ENCODE measurements at regions not wholly inside any gene's neighbourhood (a gene's known extent, or its start where the extent isn't known, plus 50 kb on each side); places are given as distances from the start of the nearest gene placed in this dataset.

GRCh38 chr16:6281274-6281673 is 1051.4 kb upstream of the RBFOX1 start:
- DNase-seq (ENCODE audit: low read depth) = no peak

- DNase-seq (ENCODE audit: low read depth) = no peak
Measured at GRCh38 chr16:6280055-6280454, 1052.6 kb upstream of the RBFOX1 start.

- DNase-seq (ENCODE audit: low read depth) = no peak
Measured at GRCh38 chr16:6279286-6279685, 1053.4 kb upstream of the RBFOX1 start.

- no peak for DNase-seq (ENCODE audit: low read depth)
Measured at GRCh38 chr16:6274351-6274750, 1058.3 kb upstream of the RBFOX1 start.

GRCh38 chr16:6267682-6268081 is 1065.0 kb upstream of the RBFOX1 start:
- no peak for DNase-seq (ENCODE audit: low read depth)

- DNase-seq (ENCODE audit: low read depth) = no peak
Measured at GRCh38 chr16:6266703-6267102, 1065.9 kb upstream of the RBFOX1 start.

GRCh38 chr16:6265968-6266367 is 1066.7 kb upstream of the RBFOX1 start:
- no peak for DNase-seq (ENCODE audit: low read depth)

- DNase-seq (ENCODE audit: low read depth) = no peak
Measured at GRCh38 chr16:6258056-6258455, 1074.6 kb upstream of the RBFOX1 start.

- no peak for DNase-seq (ENCODE audit: low read depth)
Measured at GRCh38 chr16:6252541-6252940, 1080.1 kb upstream of the RBFOX1 start.

- no peak for DNase-seq (ENCODE audit: low read depth)
Measured at GRCh38 chr16:6250511-6250910, 1082.1 kb upstream of the RBFOX1 start.

GRCh38 chr16:6249863-6250262 is 1082.8 kb upstream of the RBFOX1 start:
- no peak for DNase-seq (ENCODE audit: low read depth)

GRCh38 chr16:6248199-6248598 is 1084.4 kb upstream of the RBFOX1 start:
- no peak for DNase-seq (ENCODE audit: low read depth)

- DNase-seq (ENCODE audit: low read depth) = no peak
Measured at GRCh38 chr16:6247775-6248174, 1084.9 kb upstream of the RBFOX1 start.

- no peak for DNase-seq (ENCODE audit: low read depth)
Measured at GRCh38 chr16:6247150-6247549, 1085.5 kb upstream of the RBFOX1 start.

- no peak for DNase-seq (ENCODE audit: low read depth)
Measured at GRCh38 chr16:6246266-6246665, 1086.4 kb upstream of the RBFOX1 start.

GRCh38 chr16:6232056-6232455 is 1100.6 kb upstream of the RBFOX1 start:
- no peak for DNase-seq (ENCODE audit: low read depth)

- DNase-seq (ENCODE audit: low read depth) = no peak
Measured at GRCh38 chr16:6231398-6231797, 1101.2 kb upstream of the RBFOX1 start.

- DNase-seq (ENCODE audit: low read depth) = no peak
Measured at GRCh38 chr16:6229186-6229585, 1103.5 kb upstream of the RBFOX1 start.

GRCh38 chr16:6218855-6219254 is 1113.8 kb upstream of the RBFOX1 start:
- DNase-seq (ENCODE audit: low read depth) = no peak

- DNase-seq (ENCODE audit: low read depth) = no peak
Measured at GRCh38 chr16:6216836-6217235, 1115.8 kb upstream of the RBFOX1 start.

- DNase-seq (ENCODE audit: low read depth) = no peak
Measured at GRCh38 chr16:6211644-6212043, 1114.0 kb upstream of the EEF2KMT start.

GRCh38 chr16:6209355-6209930 is 1111.8 kb upstream of the EEF2KMT start:
- no peak for DNase-seq (ENCODE audit: low read depth)

GRCh38 chr16:6207580-6207979 is 1110.0 kb upstream of the EEF2KMT start:
- DNase-seq (ENCODE audit: low read depth) = no peak

- DNase-seq (ENCODE audit: low read depth) = no peak
Measured at GRCh38 chr16:6207124-6207523, 1109.5 kb upstream of the EEF2KMT start.

GRCh38 chr16:6206080-6206479 is 1108.5 kb upstream of the EEF2KMT start:
- DNase-seq (ENCODE audit: low read depth) = no peak

Data from iris pigment epithelial cell (primary cell).